Sigmoid colon (tissue), 4 donors: ENCODE measurements at regions not wholly inside any gene's neighbourhood (a gene's known extent, or its start where the extent isn't known, plus 50 kb on each side); places are given as distances from the start of the nearest gene placed in this dataset.

Experiments
- CTCF ChIP-seq, 4 experiments: fragments of 450-650 bp in 3 of 4; fragments of 200-600 bp in 1 of 4; IDR thresholded peaks; one replicate each; pipeline ENCODE4 v1.5.1; 2016 to 2019; ENCODE audit warnings: antibody characterized with exemption in 4 of 4, mild to moderate bottlenecking in 3 of 4, moderate library complexity in 2 of 4
- POLR2A ChIP-seq, 2 donors: fragments of 450-650 bp; IDR thresholded peaks; one replicate each; pipeline ENCODE4 v1.6.1; 2016; ENCODE audit warnings: antibody characterized with exemption in 2 of 2, mild to moderate bottlenecking in 2 of 2, moderate library complexity in 2 of 2
- POLR2AphosphoS5 ChIP-seq, 4 donors: sonication (generic); formaldehyde crosslinking; IDR thresholded peaks; one replicate each; pipeline ENCODE4 v1.6.1; 2017; ENCODE audit warnings: antibody characterized with exemption in 4 of 4

GRCh38 chr9:89996116-89996515 is 391.3 kb downstream of the GADD45G start:
- TF ChIP-seq CTCF (IDR thresholded peaks at IDR 0.05), result no peak
- TF ChIP-seq POLR2AphosphoS5 (IDR thresholded peaks at IDR 0.05), result no peak
- TF ChIP-seq POLR2A (IDR thresholded peaks at IDR 0.05), result no peak
